GM19395 (cell line): ENCODE measurements at regions not wholly inside any gene's neighbourhood (a gene's known extent, or its start where the extent isn't known, plus 50 kb on each side); places are given as distances from the start of the nearest gene placed in this dataset.

ENCODE experiments used
- ATAC-seq: cut with Tn5 transposase; IDR thresholded peaks from one replicate; pipeline ENCODE4 v1.9.1; 2021; ENCODE audit warnings: mild to moderate bottlenecking, moderate library complexity; ENCODE audit not compliant: unreplicated experiment

GRCh38 chr13:78997902-78998629 is 339.1 kb upstream of the OBI1 start:
- peak; percentile 57 for ATAC-seq

- no peak for ATAC-seq
These were observed 334.8 kb upstream of the OBI1 start for GRCh38 chr13:78993792-78994191.

GRCh38 chr13:78981913-78982312 is 323.0 kb upstream of the OBI1 start:
- ATAC-seq: no peak

- ATAC-seq: no peak
These were observed 320.4 kb upstream of the OBI1 start for GRCh38 chr13:78979349-78979748.

GRCh38 chr13:78978381-78978998 is 319.5 kb upstream of the OBI1 start:
- peak; percentile 95 for ATAC-seq

- no peak for ATAC-seq
These were observed 318.4 kb upstream of the OBI1 start for GRCh38 chr13:78977311-78977710.

- ATAC-seq: no peak
These were observed 317.7 kb upstream of the OBI1 start for GRCh38 chr13:78976696-78977095.

GRCh38 chr13:78972561-78972960 is 313.6 kb upstream of the OBI1 start:
- no peak for ATAC-seq

GRCh38 chr13:78971355-78972025 is 312.5 kb upstream of the OBI1 start:
- ATAC-seq: no peak

- ATAC-seq: no peak
These were observed 301.9 kb upstream of the OBI1 start for GRCh38 chr13:78960881-78961280.

- no peak for ATAC-seq
These were observed 299.1 kb upstream of the OBI1 start for GRCh38 chr13:78958006-78958405.

GRCh38 chr13:78940455-78941130 is 281.6 kb upstream of the OBI1 start:
- no peak for ATAC-seq

GRCh38 chr13:78934336-78934735 is 275.4 kb upstream of the OBI1 start:
- ATAC-seq: no peak

- no peak for ATAC-seq
These were observed 256.1 kb upstream of the OBI1 start for GRCh38 chr13:78915015-78915414.

- ATAC-seq: no peak
These were observed 254.7 kb upstream of the OBI1 start for GRCh38 chr13:78913656-78914055.

GRCh38 chr13:78910147-78910546 is 251.2 kb upstream of the OBI1 start:
- no peak for ATAC-seq

GRCh38 chr13:78909276-78909675 is 250.3 kb upstream of the OBI1 start:
- no peak for ATAC-seq

GRCh38 chr13:78907006-78907405 is 248.1 kb upstream of the OBI1 start:
- ATAC-seq: no peak

- ATAC-seq: no peak
These were observed 238.2 kb upstream of the OBI1 start for GRCh38 chr13:78897200-78897599.

GRCh38 chr13:78884571-78884970 is 225.6 kb upstream of the OBI1 start:
- no peak for ATAC-seq

GRCh38 chr13:78881751-78882150 is 222.8 kb upstream of the OBI1 start:
- ATAC-seq: no peak

GRCh38 chr13:78881054-78881453 is 222.1 kb upstream of the OBI1 start:
- no peak for ATAC-seq
